ENCODE measurements at regions not wholly inside any gene's neighbourhood (a gene's known extent, or its start where the extent isn't known, plus 50 kb on each side); places are given as distances from the start of the nearest gene placed in this dataset.

DNA sequence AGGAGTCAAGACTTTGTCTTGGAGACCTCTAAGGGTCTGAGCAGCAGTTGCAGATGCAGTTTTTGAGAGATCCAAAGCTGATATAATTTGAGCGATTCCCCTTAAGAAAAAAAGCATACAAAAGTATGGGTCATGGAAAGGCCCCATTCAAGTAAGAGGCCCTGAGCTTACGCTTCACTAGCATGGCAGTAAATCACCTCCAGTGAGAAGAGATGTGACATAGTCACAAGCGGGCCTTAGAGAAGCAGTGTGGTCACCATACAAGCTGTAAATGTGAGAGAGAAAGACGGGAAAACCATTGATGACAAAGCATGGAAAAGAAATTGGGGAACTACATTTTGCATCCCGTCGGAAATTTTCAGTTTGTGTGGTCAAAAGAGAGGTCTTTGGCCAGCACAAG lies 70.6 kb upstream of the GSC start:
- TF ChIP-seq POLR2AphosphoS5 (IDR thresholded peaks at IDR 0.05) (no peak), EP300 (IDR thresholded peaks at IDR 0.05) (no peak)
